WI38 (cell line): ENCODE measurements at regions not wholly inside any gene's neighbourhood (a gene's known extent, or its start where the extent isn't known, plus 50 kb on each side); places are given as distances from the start of the nearest gene placed in this dataset.

Experiments
- H3K4me3 ChIP-seq: 2 replicates; pipeline ENCODE4 v1.5.1; 2011; ENCODE audit warnings: low read depth, mild to moderate bottlenecking, control low read depth, low read length
- CTCF ChIP-seq: IDR thresholded peaks from 2 replicates; pipeline ENCODE4 v1.5.1; 2012; ENCODE audit warnings: low read depth, mild to moderate bottlenecking, control low read depth, low read length

- H3K4me3 ChIP-seq: no peak overlapping the region
- TF ChIP-seq CTCF: no peak
Observed at GRCh38 chr1:5497503-5497902, 494.7 kb downstream of the NPHP4 start.

GRCh38 chr1:5495596-5496410 lies 496.4 kb downstream of the NPHP4 start:
- TF ChIP-seq CTCF: no peak
- no peak overlapping the region for H3K4me3 ChIP-seq

GRCh38 chr1:5494518-5494917 lies 497.7 kb downstream of the NPHP4 start:
- no peak for TF ChIP-seq CTCF
- H3K4me3 ChIP-seq: no peak overlapping the region

GRCh38 chr1:5493851-5494311 lies 498.3 kb downstream of the NPHP4 start:
- TF ChIP-seq CTCF: no peak

GRCh38 chr1:5493275-5493674 lies 498.9 kb downstream of the NPHP4 start:
- no peak for TF ChIP-seq CTCF
- no peak overlapping the region for H3K4me3 ChIP-seq

More at GRCh38 chr1:5493851-5494311, 498.3 kb downstream of the NPHP4 start:
- H3K4me3 ChIP-seq: no peak overlapping the region

GRCh38 chr1:5492846-5493245 lies 499.4 kb downstream of the NPHP4 start:
- no peak overlapping the region for H3K4me3 ChIP-seq
- no peak for TF ChIP-seq CTCF

GRCh38 chr1:5491207-5491904 lies 500.9 kb downstream of the NPHP4 start:
- no peak overlapping the region for H3K4me3 ChIP-seq
- no peak for TF ChIP-seq CTCF
